HFFc6 (cell line): ENCODE measurements at regions not wholly inside any gene's neighbourhood (a gene's known extent, or its start where the extent isn't known, plus 50 kb on each side); places are given as distances from the start of the nearest gene placed in this dataset.

Experiments used
- DNase-seq: peaks from one replicate; pipeline ENCODE4 v3.0.0-alpha.2; 2018
- H3K27ac Mint-ChIP-seq: 2 replicates; pipeline ENCODE4 v1.8.0; 2020; ENCODE audit warnings: mild to moderate bottlenecking, mixed read lengths
- H3K27me3 Mint-ChIP-seq: 2 replicates; pipeline ENCODE4 v1.8.0; 2021; ENCODE audit warnings: mild to moderate bottlenecking, moderate library complexity, mixed read lengths; ENCODE audit not compliant: insufficient read depth
- H3K36me3 Mint-ChIP-seq: 2 replicates; pipeline ENCODE4 v1.8.0; 2021; ENCODE audit warnings: low read depth, mixed read lengths
- H3K4me1 Mint-ChIP-seq: 2 replicates; pipeline ENCODE4 v1.8.0; 2020; ENCODE audit warnings: low read depth, mixed read lengths
- H3K4me3 Mint-ChIP-seq: 2 replicates; pipeline ENCODE4 v1.8.0; 2020; ENCODE audit warnings: mild to moderate bottlenecking, moderate library complexity, mixed read lengths
- H3K9me3 Mint-ChIP-seq: 2 replicates; pipeline ENCODE4 v1.8.0; 2020; ENCODE audit warnings: mild to moderate bottlenecking, mixed read lengths
- TF ChIP-seq, protein P1 (sequence below): fragments of 200-600 bp; sonication (generic); IDR thresholded peaks from 2 replicates; pipeline ENCODE4 v1.5.0; 2021; ENCODE audit warnings: antibody characterized with exemption, mild to moderate bottlenecking

DNA sequence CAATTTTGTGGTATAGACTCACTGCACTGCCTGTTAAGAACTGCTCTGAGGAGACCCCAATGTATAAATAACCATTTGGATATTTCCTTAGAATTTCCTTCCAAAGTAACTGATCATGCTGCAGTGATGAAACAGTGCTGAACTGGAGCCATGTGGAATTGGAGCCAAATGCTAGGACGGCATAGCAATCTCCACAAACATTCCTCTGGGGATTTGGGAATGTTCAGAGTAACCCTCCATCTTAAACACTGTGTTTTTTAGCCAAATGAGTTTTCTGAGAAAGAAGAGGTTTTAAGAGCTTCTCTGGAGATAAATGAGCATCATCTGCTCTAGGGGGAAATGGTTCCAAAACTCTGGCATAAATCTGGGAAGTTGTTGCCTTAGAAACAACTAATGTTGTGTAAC, 98.2 kb downstream of the OLFM4 start:
- DNase-seq, result no peak
- Mint-ChIP-seq H3K36me3 (no peaks in the 10 kb centered on the region; the same call in 1 of the 2 replicates), H3K27me3 (peaks cover 2% of the 10 kb centered on the region; the same call in 1 of the 2 replicates), H3K9me3 (peaks cover 46% of the 10 kb centered on the region), H3K4me1 (no peaks in the 10 kb centered on the region), H3K27ac (no peak overlapping the region), H3K4me3 (no peak overlapping the region)
- TF ChIP-seq, protein P1, sequence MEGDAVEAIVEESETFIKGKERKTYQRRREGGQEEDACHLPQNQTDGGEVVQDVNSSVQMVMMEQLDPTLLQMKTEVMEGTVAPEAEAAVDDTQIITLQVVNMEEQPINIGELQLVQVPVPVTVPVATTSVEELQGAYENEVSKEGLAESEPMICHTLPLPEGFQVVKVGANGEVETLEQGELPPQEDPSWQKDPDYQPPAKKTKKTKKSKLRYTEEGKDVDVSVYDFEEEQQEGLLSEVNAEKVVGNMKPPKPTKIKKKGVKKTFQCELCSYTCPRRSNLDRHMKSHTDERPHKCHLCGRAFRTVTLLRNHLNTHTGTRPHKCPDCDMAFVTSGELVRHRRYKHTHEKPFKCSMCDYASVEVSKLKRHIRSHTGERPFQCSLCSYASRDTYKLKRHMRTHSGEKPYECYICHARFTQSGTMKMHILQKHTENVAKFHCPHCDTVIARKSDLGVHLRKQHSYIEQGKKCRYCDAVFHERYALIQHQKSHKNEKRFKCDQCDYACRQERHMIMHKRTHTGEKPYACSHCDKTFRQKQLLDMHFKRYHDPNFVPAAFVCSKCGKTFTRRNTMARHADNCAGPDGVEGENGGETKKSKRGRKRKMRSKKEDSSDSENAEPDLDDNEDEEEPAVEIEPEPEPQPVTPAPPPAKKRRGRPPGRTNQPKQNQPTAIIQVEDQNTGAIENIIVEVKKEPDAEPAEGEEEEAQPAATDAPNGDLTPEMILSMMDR, result no peak

DNA sequence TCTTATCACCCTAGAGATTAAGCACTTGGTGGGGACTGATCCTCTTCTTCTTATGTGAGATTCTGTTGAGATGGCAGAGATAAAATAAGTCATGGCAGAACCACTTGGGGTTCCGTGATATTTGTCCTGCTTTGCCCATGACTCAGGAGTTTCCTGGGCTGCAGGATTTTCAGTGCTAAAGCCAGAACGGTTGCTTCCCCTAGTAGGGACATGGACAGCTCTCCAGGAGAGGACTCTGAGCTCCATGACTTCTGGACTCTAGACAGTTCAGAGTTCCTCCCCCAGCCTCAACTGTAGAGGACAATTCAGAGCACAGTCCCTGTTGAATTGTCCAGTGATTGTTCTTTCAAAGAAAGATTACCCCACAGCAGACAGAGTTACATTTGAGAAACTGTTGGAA, 98.8 kb downstream of the OLFM4 start:
- no peak overlapping the region for H3K4me3 Mint-ChIP-seq
- no peak for DNase-seq
- H3K4me1 Mint-ChIP-seq, result no peaks in the 10 kb centered on the region
- peaks cover 48% of the 10 kb centered on the region for H3K9me3 Mint-ChIP-seq
- no peaks in the 10 kb centered on the region; the same call in 1 of the 2 replicates for H3K36me3 Mint-ChIP-seq
- H3K27me3 Mint-ChIP-seq, result peaks cover 2% of the 10 kb centered on the region; the same call in 1 of the 2 replicates
- no peak overlapping the region for H3K27ac Mint-ChIP-seq
- TF ChIP-seq, protein P1, result no peak

DNA sequence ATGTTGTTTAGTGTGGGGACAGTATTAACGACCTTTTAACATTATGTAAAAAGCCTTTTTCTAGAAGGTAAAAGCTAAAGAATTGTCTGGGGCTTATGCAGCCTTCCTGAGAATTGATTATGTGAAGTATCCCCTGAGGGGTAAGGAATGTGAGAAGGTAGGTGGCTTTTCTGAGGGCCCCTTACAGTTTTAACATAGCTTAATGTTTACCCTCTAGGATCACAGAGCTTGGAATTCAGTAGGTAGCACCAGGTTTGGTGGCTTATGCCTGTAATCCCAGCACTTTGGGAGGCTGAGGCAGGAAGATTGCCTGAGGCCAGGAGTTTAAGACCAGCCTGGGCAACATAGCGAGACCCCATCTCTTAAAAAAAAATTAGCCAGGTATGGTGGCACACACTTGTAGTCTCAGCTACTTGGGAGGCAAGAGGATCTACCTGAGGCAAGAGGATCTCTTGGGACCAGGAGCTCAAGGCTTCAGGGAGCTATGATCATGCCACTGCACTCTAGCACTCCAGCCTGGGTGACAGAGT, 101.3 kb downstream of the OLFM4 start:
- no peak for DNase-seq
- TF ChIP-seq, protein P1, result no peak
- Mint-ChIP-seq H3K4me3 (no peak overlapping the region), H3K27me3 (peaks cover 2% of the 10 kb centered on the region; the same call in 1 of the 2 replicates), H3K9me3 (peaks cover 47% of the 10 kb centered on the region), H3K27ac (no peak overlapping the region), H3K4me1 (no peaks in the 10 kb centered on the region), H3K36me3 (no peaks in the 10 kb centered on the region)

DNA sequence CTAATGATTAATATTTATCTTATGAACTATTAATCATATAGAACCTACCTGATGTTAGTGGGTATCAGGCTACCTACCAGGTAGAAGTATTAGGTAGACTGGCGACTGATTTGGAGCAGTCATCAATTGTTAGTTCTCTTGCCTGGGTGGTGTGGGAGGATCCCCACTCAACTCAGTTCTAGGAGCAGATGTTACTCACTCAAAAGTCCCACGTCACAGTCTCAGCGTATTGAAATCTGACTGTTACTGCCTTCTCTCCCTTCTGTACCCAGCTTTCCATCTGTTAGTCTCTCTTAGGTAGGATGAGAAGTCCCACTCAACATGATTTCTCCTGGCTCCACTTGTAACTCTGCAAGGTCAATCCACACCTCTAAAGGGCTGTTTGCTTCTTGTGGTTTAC, 102.7 kb downstream of the OLFM4 start:
- Mint-ChIP-seq H3K27ac (no peak overlapping the region), H3K27me3 (no peaks in the 10 kb centered on the region; the same call in 1 of the 2 replicates), H3K9me3 (peaks cover 47% of the 10 kb centered on the region), H3K4me1 (no peaks in the 10 kb centered on the region), H3K36me3 (no peaks in the 10 kb centered on the region), H3K4me3 (no peak overlapping the region)
- DNase-seq, result no peak
- TF ChIP-seq, protein P1, result no peak

- Mint-ChIP-seq H3K36me3 (no peaks in the 10 kb centered on the region), H3K9me3 (peaks cover 26% of the 10 kb centered on the region), H3K4me3 (no peak overlapping the region), H3K27ac (no peak overlapping the region), H3K4me1 (no peaks in the 10 kb centered on the region), H3K27me3 (no peaks in the 10 kb centered on the region; the same call in 1 of the 2 replicates)
- TF ChIP-seq, protein P1, result no peak
- DNase-seq, result no peak
Measured at GRCh38 chr13:53135301-53135700, 106.7 kb downstream of the OLFM4 start.
